Spinal cord (tissue), 9 donors: ENCODE measurements at regions not wholly inside any gene's neighbourhood (a gene's known extent, or its start where the extent isn't known, plus 50 kb on each side); places are given as distances from the start of the nearest gene placed in this dataset.

Source experiments
- DNase-seq, 6 donors: peaks; one replicate each; pipeline versions ENCODE4 v3.0.0 to v3.0.0-alpha.2; 2013 to 2015; ENCODE audit warnings: low spot score in 6 of 6, low read depth in 4 of 6
- H3K27ac ChIP-seq: one replicate; pipeline ENCODE4 v1.5.1; 2013; ENCODE audit warnings: low read depth, low read length, control low read depth
- H3K27me3 ChIP-seq: one replicate; pipeline ENCODE4 v1.6.1; 2013; ENCODE audit warnings: low read length; ENCODE audit not compliant: control insufficient read depth, insufficient read depth
- H3K36me3 ChIP-seq: one replicate; pipeline ENCODE4 v1.6.1; 2013; ENCODE audit warnings: low read length; ENCODE audit not compliant: control insufficient read depth, insufficient read depth
- H3K4me1 ChIP-seq: one replicate; pipeline ENCODE4 v1.6.1; 2013; ENCODE audit warnings: low read length; ENCODE audit not compliant: control insufficient read depth, insufficient read depth
- H3K4me3 ChIP-seq: one replicate; pipeline ENCODE4 v1.5.1; 2013; ENCODE audit warnings: low read depth, low read length, control low read depth
- H3K9me3 ChIP-seq: one replicate; pipeline ENCODE4 v1.6.1; 2013; ENCODE audit warnings: low read length; ENCODE audit not compliant: control insufficient read depth, insufficient read depth
- WGBS: methylation state at CpG from one replicate; pipeline ENCODE4 v1.1.5; 2013; ENCODE audit warnings: missing lambda C conversion rate; ENCODE audit not compliant: insufficient coverage; 5-methylcytosine and 5-hydroxymethylcytosine counted together
- donor health status: healthy.

GRCh38 chr11:25860677-25861450 is 471.1 kb upstream of the ANO3 start:
- WGBS, result no CpG with 5 or more reads among the region's 2 CpGs
- Histone ChIP-seq H3K27ac (no peak overlapping the region), H3K36me3 (no peaks in the 10 kb centered on the region), H3K9me3 (no peaks in the 10 kb centered on the region), H3K4me1 (no peaks in the 10 kb centered on the region), H3K27me3 (no peaks in the 10 kb centered on the region), H3K4me3 (no peak overlapping the region)
- peak in 4 of 6 donors; percentile 17 to 86 (median 51) for DNase-seq

GRCh38 chr11:25862159-25862558 is 469.8 kb upstream of the ANO3 start:
- no CpG with 5 or more reads among the region's 1 CpG for WGBS

GRCh38 chr11:25863986-25864385 is 467.9 kb upstream of the ANO3 start:
- Histone ChIP-seq H3K27me3 (no peaks in the 10 kb centered on the region), H3K4me1 (no peaks in the 10 kb centered on the region), H3K4me3 (no peak overlapping the region), H3K27ac (no peak overlapping the region), H3K9me3 (no peaks in the 10 kb centered on the region), H3K36me3 (no peaks in the 10 kb centered on the region)
- no peak for DNase-seq
- no CpG with 5 or more reads among the region's 3 CpGs for WGBS

More at GRCh38 chr11:25862159-25862558, 469.8 kb upstream of the ANO3 start:
- no peaks in the 10 kb centered on the region for H3K9me3 ChIP-seq
- DNase-seq, result no peak
- H3K27me3 ChIP-seq, result no peaks in the 10 kb centered on the region
- no peak overlapping the region for H3K27ac ChIP-seq
- H3K36me3 ChIP-seq, result no peaks in the 10 kb centered on the region
- H3K4me1 ChIP-seq, result no peaks in the 10 kb centered on the region
- no peak overlapping the region for H3K4me3 ChIP-seq

- Histone ChIP-seq H3K4me3 (no peak overlapping the region), H3K27ac (no peak overlapping the region), H3K4me1 (no peaks in the 10 kb centered on the region), H3K27me3 (no peaks in the 10 kb centered on the region), H3K9me3 (no peaks in the 10 kb centered on the region), H3K36me3 (no peaks in the 10 kb centered on the region)
- no peak for DNase-seq
- WGBS, result 55% methylated on average over 3 of the region's 3 CpGs
Observed at GRCh38 chr11:25876456-25876965, 455.4 kb upstream of the ANO3 start.

- no peak for DNase-seq
- no peaks in the 10 kb centered on the region for H3K9me3 ChIP-seq
- H3K27me3 ChIP-seq, result no peaks in the 10 kb centered on the region
- WGBS, result no CpG with 5 or more reads among the region's 3 CpGs
- no peak overlapping the region for H3K27ac ChIP-seq
- no peaks in the 10 kb centered on the region for H3K4me1 ChIP-seq
- no peak overlapping the region for H3K4me3 ChIP-seq
- H3K36me3 ChIP-seq, result no peaks in the 10 kb centered on the region
Observed at GRCh38 chr11:25886036-25886435, 445.9 kb upstream of the ANO3 start.

GRCh38 chr11:25890626-25891260 is 441.2 kb upstream of the ANO3 start:
- WGBS, result no CpG with 5 or more reads among the region's 3 CpGs

GRCh38 chr11:25891960-25892359 is 440.0 kb upstream of the ANO3 start:
- Histone ChIP-seq H3K4me1 (no peaks in the 10 kb centered on the region), H3K27ac (no peak overlapping the region), H3K27me3 (no peaks in the 10 kb centered on the region), H3K36me3 (no peaks in the 10 kb centered on the region), H3K9me3 (no peaks in the 10 kb centered on the region), H3K4me3 (no peak overlapping the region)
- no CpG with 5 or more reads among the region's 1 CpG for WGBS
- DNase-seq, result no peak

More at GRCh38 chr11:25890626-25891260, 441.2 kb upstream of the ANO3 start:
- H3K4me3 ChIP-seq, result no peak overlapping the region
- no peaks in the 10 kb centered on the region for H3K9me3 ChIP-seq
- no peaks in the 10 kb centered on the region for H3K4me1 ChIP-seq
- no peaks in the 10 kb centered on the region for H3K27me3 ChIP-seq
- no peaks in the 10 kb centered on the region for H3K36me3 ChIP-seq
- no peak for DNase-seq
- H3K27ac ChIP-seq, result no peak overlapping the region

- DNase-seq, result no peak
- Histone ChIP-seq H3K27ac (no peak overlapping the region), H3K36me3 (no peaks in the 10 kb centered on the region), H3K27me3 (no peaks in the 10 kb centered on the region), H3K9me3 (peaks cover 2% of the 10 kb centered on the region), H3K4me1 (no peaks in the 10 kb centered on the region), H3K4me3 (no peak overlapping the region)
- WGBS, result no CpG with 5 or more reads among the region's 3 CpGs
Observed at GRCh38 chr11:25899617-25900160, 432.2 kb upstream of the ANO3 start.

GRCh38 chr11:25900814-25901213 is 431.1 kb upstream of the ANO3 start:
- 100% methylated on average over 1 of the region's 4 CpGs for WGBS
- no peaks in the 10 kb centered on the region for H3K27me3 ChIP-seq
- DNase-seq, result no peak

More at GRCh38 chr11:25900814-25901213, 431.1 kb upstream of the ANO3 start:
- H3K9me3 ChIP-seq, result peaks cover 2% of the 10 kb centered on the region
- H3K27ac ChIP-seq, result no peak overlapping the region
- no peak overlapping the region for H3K4me3 ChIP-seq
- H3K4me1 ChIP-seq, result no peaks in the 10 kb centered on the region
- no peaks in the 10 kb centered on the region for H3K36me3 ChIP-seq
